A549 (cell line): ENCODE measurements at regions not wholly inside any gene's neighbourhood (a gene's known extent, or its start where the extent isn't known, plus 50 kb on each side); places are given as distances from the start of the nearest gene placed in this dataset.

Experiments used
- ATAC-seq, 2 experiments: fragments of 200-7000 bp in 1 of 2; fragments of >200 bp in 1 of 2; cut with Nextera tagmentation in 1 of 2; cut with Tn5 transposase in 1 of 2; 3 replicates each; pipeline versions ENCODE4 v1.8.0 to v1.9.1; 2018 to 2020; ENCODE audit warnings: mild to moderate bottlenecking in 1 of 2, moderate library complexity in 1 of 2
- CTCF ChIA-PET: fragments of 300-600 bp; sonication (Branson Sonifier 250); formaldehyde crosslinking; extraction: SDS; loops from one replicate; lab custom pipeline; 2021; ENCODE audit warnings: antibody characterized with exemption, inconsistent platforms; lab: Yijun Ruan, JAX
- POLR2A ChIA-PET: fragments of 350-600 bp; formaldehyde crosslinking; extraction: SDS; loops from one replicate; lab custom pipeline; 2021; ENCODE audit warnings: antibody characterized with exemption, inconsistent platforms; lab: Yijun Ruan, JAX
- DNase-seq, 2 experiments: peaks; one replicate each; pipeline versions ENCODE4 v3.0.0 to v3.0.0-alpha.2; 2011 to 2016; ENCODE audit warnings: low read depth in 1 of 2, low spot score in 1 of 2
- FAIRE-seq: peaks from 2 replicates; lab custom pipeline; 2011; peaks lifted over from hg19 to GRCh38; lab: Jason Lieb, UNC
- H3K27ac ChIP-seq, 2 experiments: fragments of >200 bp; sonication (Bioruptor Twin); formaldehyde crosslinking; 3 replicates each; pipeline ENCODE4 v1.5.1; 2016 to 2017
- H3K4me1 ChIP-seq: fragments of >200 bp; sonication (Bioruptor Twin); formaldehyde crosslinking; 3 replicates; pipeline ENCODE4 v1.6.1; 2016
- H3K4me2 ChIP-seq: fragments of >200 bp; sonication (Bioruptor Twin); formaldehyde crosslinking; 3 replicates; pipeline ENCODE4 v1.6.1; 2016
- H3K4me3 ChIP-seq: fragments of >200 bp; sonication (Bioruptor Twin); formaldehyde crosslinking; 3 replicates; pipeline ENCODE4 v1.5.1; 2016
- H3K9me3 ChIP-seq: fragments of >200 bp; sonication (Bioruptor Twin); formaldehyde crosslinking; 3 replicates; pipeline ENCODE4 v1.6.1; 2016
- BHLHE40 ChIP-seq: IDR thresholded peaks from 2 replicates; pipeline ENCODE4 v1.6.1; 2012; ENCODE audit warnings: low read depth, low read length, inconsistent platforms
- CHD4 ChIP-seq: fragments of 200-600 bp; sonication (generic); IDR thresholded peaks from 2 replicates; pipeline ENCODE4 v1.6.1; 2016; ENCODE audit warnings: antibody characterized with exemption, mild to moderate bottlenecking, borderline replicate concordance
- EP300 ChIP-seq, 2 experiments: fragments of >200 bp; sonication (Bioruptor Twin); formaldehyde crosslinking; IDR thresholded peaks; 2 replicates in 1 of 2; 3 replicates in 1 of 2; pipeline ENCODE4 v1.6.1; 2016 to 2017
- FOXS1 ChIP-seq: fragments of 250-450 bp; sonication (Bioruptor Pico); IDR thresholded peaks from 2 replicates; pipeline ENCODE4 v1.5.0; 2020; ENCODE audit warnings: mild to moderate bottlenecking, moderate library complexity
- GATA3 ChIP-seq: IDR thresholded peaks from 2 replicates; pipeline ENCODE4 v1.6.1; 2012; ENCODE audit warnings: borderline replicate concordance
- HEYL ChIP-seq: fragments of 250-450 bp; sonication (Bioruptor Pico); IDR thresholded peaks from 2 replicates; pipeline ENCODE4 v1.8.0; 2021; ENCODE audit warnings: mild to moderate bottlenecking, moderate library complexity
- HOXA7 ChIP-seq: fragments of 250-450 bp; sonication (Bioruptor Pico); IDR thresholded peaks from 2 replicates; pipeline ENCODE4 v1.5.0; 2020; ENCODE audit warnings: mild to moderate bottlenecking, moderate library complexity
- HOXB5 ChIP-seq: fragments of 250-450 bp; sonication (Bioruptor Pico); IDR thresholded peaks from 2 replicates; pipeline ENCODE4 v1.5.0; 2020; ENCODE audit warnings: mild to moderate bottlenecking, moderate library complexity
- KDM5A ChIP-seq: fragments of 200-600 bp; sonication (generic); IDR thresholded peaks from 2 replicates; pipeline ENCODE4 v1.6.1; 2016; ENCODE audit warnings: antibody characterized with exemption, mild to moderate bottlenecking
- MAFK ChIP-seq: fragments of 450-650 bp; IDR thresholded peaks from 2 replicates; pipeline ENCODE4 v1.6.1; 2014; ENCODE audit not compliant: partially characterized antibody
- MAZ ChIP-seq: fragments of 150-350 bp; IDR thresholded peaks from 2 replicates; pipeline ENCODE4 v1.6.1; 2014; ENCODE audit warnings: antibody characterized with exemption, low read depth, low read length, borderline replicate concordance
- NPAS2 ChIP-seq: fragments of 250-450 bp; sonication (Bioruptor Pico); IDR thresholded peaks from 2 replicates; pipeline ENCODE4 v1.8.0; 2022; ENCODE audit warnings: mild to moderate bottlenecking, moderate library complexity, borderline replicate concordance
- POLR2A ChIP-seq: IDR thresholded peaks from 2 replicates; pipeline ENCODE4 v1.6.1; 2012; ENCODE audit warnings: mild to moderate bottlenecking, low read length
- RAD21 ChIP-seq, 2 experiments: fragments of >200 bp in 1 of 2; sonication (Bioruptor Twin) in 1 of 2; formaldehyde crosslinking in 1 of 2; IDR thresholded peaks in 1 of 2; conservative IDR thresholded peaks in 1 of 2; 2 replicates in 1 of 2; 3 replicates in 1 of 2; pipeline ENCODE4 v1.6.1; 2012 to 2018; ENCODE audit warnings: inconsistent platforms in 1 of 2
- RARB ChIP-seq: fragments of 250-450 bp; sonication (Bioruptor Pico); IDR thresholded peaks from 2 replicates; pipeline ENCODE4 v1.8.0; 2021; ENCODE audit warnings: mild to moderate bottlenecking, moderate library complexity
- RFX5 ChIP-seq: fragments of 450-650 bp; IDR thresholded peaks from 2 replicates; pipeline ENCODE4 v1.7.1; 2014; ENCODE audit warnings: antibody characterized with exemption, mild to moderate bottlenecking, moderate library complexity
- RNF2 ChIP-seq: fragments of 200-600 bp; sonication (generic); IDR thresholded peaks from 2 replicates; pipeline ENCODE4 v1.6.1; 2016; ENCODE audit warnings: low read depth, mild to moderate bottlenecking, antibody characterized with exemption, moderate library complexity, borderline replicate concordance
- SREBF2 ChIP-seq: fragments of 450-650 bp; IDR thresholded peaks from 2 replicates; pipeline ENCODE4 v1.6.1; 2014; ENCODE audit warnings: mild to moderate bottlenecking, moderate library complexity
- TP53 ChIP-seq: fragments of 250-450 bp; sonication (Bioruptor Pico); IDR thresholded peaks from 2 replicates; pipeline ENCODE4 v1.5.0; 2021; ENCODE audit warnings: mild to moderate bottlenecking, moderate library complexity
- ZFP36 ChIP-seq: fragments of 450-650 bp; IDR thresholded peaks from 2 replicates; pipeline ENCODE4 v1.6.1; 2014; ENCODE audit warnings: borderline replicate concordance; ENCODE audit not compliant: partially characterized antibody
- WGBS: methylation state at CpG from one replicate; pipeline ENCODE4 v1.1.6; 2017; ENCODE audit errors: missing lambda C conversion rate; 5-methylcytosine and 5-hydroxymethylcytosine counted together
- TF ChIP-seq, protein P1 (sequence below): fragments of >200 bp; sonication (Bioruptor Twin); formaldehyde crosslinking; IDR thresholded peaks from 3 replicates; pipeline ENCODE4 v1.6.1; 2016
- TF ChIP-seq, protein P2 (sequence below): fragments of 150-350 bp; IDR thresholded peaks from 2 replicates; pipeline ENCODE4 v1.6.1; 2014; ENCODE audit warnings: low read depth, mild to moderate bottlenecking, low read length
- TF ChIP-seq, protein P3 (sequence below): IDR thresholded peaks from 2 replicates; pipeline ENCODE4 v1.6.1; 2012; ENCODE audit warnings: low read depth, borderline replicate concordance
- TF ChIP-seq, protein P4 (sequence below): fragments of 450-650 bp; IDR thresholded peaks from 2 replicates; pipeline ENCODE4 v1.6.1; 2014; ENCODE audit warnings: antibody characterized with exemption
- TF ChIP-seq, protein P5 (sequence below): fragments of 200-600 bp; sonication (generic); IDR thresholded peaks from 2 replicates; pipeline ENCODE4 v1.6.1; 2016; ENCODE audit warnings: antibody characterized with exemption, mild to moderate bottlenecking, moderate library complexity

DNA sequence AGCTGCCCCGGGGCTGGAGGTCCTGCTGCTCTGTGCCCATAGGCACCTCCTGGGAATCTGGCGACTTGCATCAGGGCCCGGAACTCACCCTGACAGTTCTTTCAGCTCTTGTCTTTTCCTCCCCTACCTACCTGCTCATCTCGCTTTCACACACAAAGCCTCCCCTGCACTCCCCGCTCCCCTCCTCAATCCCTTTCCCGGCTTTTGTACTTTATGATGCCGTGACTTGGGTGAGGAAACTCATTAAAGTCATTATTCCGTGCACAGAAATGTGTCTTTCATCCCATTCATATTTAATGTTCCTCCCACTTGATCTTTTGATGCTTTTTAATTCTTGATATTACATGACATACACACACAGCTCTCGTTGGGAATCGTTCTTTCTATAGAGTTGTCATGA lies 218.6 kb downstream of the RPS24 start:
- POLR2A ChIA-PET: no interaction called here
- TF ChIP-seq HOXA7 (no peak), TP53 (CRISPR knock-in tag) (no peak), RARB (CRISPR knock-in tag) (no peak), RNF2 (no peak), ZFP36 (no peak), KDM5A (no peak), NPAS2 (no peak), MAFK (no peak), EP300 (IDR thresholded peaks at IDR 0.05) (no peak)
- TF ChIP-seq, protein P1, sequence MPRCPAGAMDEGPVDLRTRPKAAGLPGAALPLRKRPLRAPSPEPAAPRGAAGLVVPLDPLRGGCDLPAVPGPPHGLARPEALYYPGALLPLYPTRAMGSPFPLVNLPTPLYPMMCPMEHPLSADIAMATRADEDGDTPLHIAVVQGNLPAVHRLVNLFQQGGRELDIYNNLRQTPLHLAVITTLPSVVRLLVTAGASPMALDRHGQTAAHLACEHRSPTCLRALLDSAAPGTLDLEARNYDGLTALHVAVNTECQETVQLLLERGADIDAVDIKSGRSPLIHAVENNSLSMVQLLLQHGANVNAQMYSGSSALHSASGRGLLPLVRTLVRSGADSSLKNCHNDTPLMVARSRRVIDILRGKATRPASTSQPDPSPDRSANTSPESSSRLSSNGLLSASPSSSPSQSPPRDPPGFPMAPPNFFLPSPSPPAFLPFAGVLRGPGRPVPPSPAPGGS: no peak
- TF ChIP-seq, protein P2, sequence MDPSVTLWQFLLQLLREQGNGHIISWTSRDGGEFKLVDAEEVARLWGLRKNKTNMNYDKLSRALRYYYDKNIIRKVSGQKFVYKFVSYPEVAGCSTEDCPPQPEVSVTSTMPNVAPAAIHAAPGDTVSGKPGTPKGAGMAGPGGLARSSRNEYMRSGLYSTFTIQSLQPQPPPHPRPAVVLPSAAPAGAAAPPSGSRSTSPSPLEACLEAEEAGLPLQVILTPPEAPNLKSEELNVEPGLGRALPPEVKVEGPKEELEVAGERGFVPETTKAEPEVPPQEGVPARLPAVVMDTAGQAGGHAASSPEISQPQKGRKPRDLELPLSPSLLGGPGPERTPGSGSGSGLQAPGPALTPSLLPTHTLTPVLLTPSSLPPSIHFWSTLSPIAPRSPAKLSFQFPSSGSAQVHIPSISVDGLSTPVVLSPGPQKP: no peak
- Histone ChIP-seq H3K4me2 (no peak overlapping the region), H3K4me1 (peaks cover 24% of the 10 kb centered on the region), H3K9me3 (peaks cover 27% of the 10 kb centered on the region), H3K27ac (peak overlapping the region in 1 of 2 experiments; percentile 94; a peak in 4 of 6 replicates), H3K4me3 (no peak overlapping the region)
- CTCF ChIA-PET: interaction anchor here (3.8 kb wide), 1 partner anchor 16 kb away, joined by 8 read pairs; no protein-coding TSS in a partner anchor
- 84% methylated on average over 10 of the region's 10 CpGs for WGBS
- DNase-seq (no peak), FAIRE-seq (no peak), ATAC-seq (no peak)

DNA sequence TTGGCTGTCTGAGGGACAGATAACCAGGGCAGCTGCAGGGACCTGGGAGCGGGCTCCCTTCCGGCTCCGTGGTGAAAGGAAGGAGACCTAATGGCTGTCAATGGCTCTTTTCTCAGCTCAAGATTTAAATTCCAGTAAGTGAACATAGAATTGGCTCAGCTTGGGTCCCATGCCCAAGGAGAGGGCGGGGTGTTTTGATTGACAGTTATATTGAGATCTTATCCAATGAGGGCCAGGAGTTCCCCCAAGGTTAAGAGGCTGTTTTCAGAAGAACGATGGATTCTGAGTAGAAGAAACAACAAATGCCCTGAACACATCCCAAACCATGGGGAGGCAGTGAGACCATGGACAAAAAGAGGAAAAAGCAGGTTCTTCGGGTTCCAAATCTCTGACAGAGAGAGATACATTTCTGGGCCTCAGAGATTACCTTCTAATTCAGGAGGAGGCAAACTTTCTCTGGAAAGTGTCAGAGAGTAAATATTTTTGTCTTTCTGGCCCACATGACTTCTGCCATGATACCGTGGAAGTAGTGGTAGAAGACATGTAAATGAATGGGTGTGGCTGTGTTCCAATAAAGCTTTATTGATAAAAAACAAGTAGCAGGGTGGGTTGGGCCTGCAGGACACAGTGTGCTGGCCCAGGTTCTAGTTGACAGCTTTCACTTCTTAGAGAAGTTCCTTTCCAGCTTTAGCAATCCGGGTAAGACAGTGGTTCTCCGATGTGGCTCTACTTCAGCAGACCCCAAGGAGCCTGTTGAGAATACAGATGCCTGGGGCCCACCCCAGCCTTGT lies 219.6 kb downstream of the RPS24 start:
- CTCF ChIA-PET: no interaction called here
- H3K9me3 ChIP-seq: peaks cover 32% of the 10 kb centered on the region
- DNase-seq (no peak), FAIRE-seq (no peak)
- H3K4me1 ChIP-seq: peaks cover 24% of the 10 kb centered on the region
- H3K27ac ChIP-seq: peak overlapping the region; percentile 94 to 96; a peak in 5 of 6 replicates
- H3K4me2 ChIP-seq: no peak overlapping the region
- TF ChIP-seq BHLHE40 (no peak), GATA3 (no peak), MAZ (no peak), HOXB5 (no peak), RAD21 (conservative IDR thresholded peaks at IDR 0.05 in 1 of 2, IDR thresholded peaks at IDR 0.05 in 1 of 2) (no peak), NPAS2 (no peak), SREBF2 (no peak), RFX5 (no peak), POLR2A (no peak), CHD4 (no peak), HEYL (CRISPR knock-in tag) (no peak), FOXS1 (CRISPR knock-in tag) (no peak)
- TF ChIP-seq, protein P2: no peak
- TF ChIP-seq, protein P3, sequence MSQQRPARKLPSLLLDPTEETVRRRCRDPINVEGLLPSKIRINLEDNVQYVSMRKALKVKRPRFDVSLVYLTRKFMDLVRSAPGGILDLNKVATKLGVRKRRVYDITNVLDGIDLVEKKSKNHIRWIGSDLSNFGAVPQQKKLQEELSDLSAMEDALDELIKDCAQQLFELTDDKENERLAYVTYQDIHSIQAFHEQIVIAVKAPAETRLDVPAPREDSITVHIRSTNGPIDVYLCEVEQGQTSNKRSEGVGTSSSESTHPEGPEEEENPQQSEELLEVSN: no peak
- TF ChIP-seq, protein P4, sequence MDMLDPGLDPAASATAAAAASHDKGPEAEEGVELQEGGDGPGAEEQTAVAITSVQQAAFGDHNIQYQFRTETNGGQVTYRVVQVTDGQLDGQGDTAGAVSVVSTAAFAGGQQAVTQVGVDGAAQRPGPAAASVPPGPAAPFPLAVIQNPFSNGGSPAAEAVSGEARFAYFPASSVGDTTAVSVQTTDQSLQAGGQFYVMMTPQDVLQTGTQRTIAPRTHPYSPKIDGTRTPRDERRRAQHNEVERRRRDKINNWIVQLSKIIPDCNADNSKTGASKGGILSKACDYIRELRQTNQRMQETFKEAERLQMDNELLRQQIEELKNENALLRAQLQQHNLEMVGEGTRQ: no peak
- TF ChIP-seq, protein P5, sequence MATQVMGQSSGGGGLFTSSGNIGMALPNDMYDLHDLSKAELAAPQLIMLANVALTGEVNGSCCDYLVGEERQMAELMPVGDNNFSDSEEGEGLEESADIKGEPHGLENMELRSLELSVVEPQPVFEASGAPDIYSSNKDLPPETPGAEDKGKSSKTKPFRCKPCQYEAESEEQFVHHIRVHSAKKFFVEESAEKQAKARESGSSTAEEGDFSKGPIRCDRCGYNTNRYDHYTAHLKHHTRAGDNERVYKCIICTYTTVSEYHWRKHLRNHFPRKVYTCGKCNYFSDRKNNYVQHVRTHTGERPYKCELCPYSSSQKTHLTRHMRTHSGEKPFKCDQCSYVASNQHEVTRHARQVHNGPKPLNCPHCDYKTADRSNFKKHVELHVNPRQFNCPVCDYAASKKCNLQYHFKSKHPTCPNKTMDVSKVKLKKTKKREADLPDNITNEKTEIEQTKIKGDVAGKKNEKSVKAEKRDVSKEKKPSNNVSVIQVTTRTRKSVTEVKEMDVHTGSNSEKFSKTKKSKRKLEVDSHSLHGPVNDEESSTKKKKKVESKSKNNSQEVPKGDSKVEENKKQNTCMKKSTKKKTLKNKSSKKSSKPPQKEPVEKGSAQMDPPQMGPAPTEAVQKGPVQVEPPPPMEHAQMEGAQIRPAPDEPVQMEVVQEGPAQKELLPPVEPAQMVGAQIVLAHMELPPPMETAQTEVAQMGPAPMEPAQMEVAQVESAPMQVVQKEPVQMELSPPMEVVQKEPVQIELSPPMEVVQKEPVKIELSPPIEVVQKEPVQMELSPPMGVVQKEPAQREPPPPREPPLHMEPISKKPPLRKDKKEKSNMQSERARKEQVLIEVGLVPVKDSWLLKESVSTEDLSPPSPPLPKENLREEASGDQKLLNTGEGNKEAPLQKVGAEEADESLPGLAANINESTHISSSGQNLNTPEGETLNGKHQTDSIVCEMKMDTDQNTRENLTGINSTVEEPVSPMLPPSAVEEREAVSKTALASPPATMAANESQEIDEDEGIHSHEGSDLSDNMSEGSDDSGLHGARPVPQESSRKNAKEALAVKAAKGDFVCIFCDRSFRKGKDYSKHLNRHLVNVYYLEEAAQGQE: no peak
- TF ChIP-seq, all 56 proteins: peak for 0
- ATAC-seq: no peak
- POLR2A ChIA-PET: no interaction called here
- H3K4me3 ChIP-seq: no peak overlapping the region
- 82% methylated on average over 9 of the region's 9 CpGs for WGBS
